Retinal pigment epithelial cell (primary cell): ENCODE measurements at regions not wholly inside any gene's neighbourhood (a gene's known extent, or its start where the extent isn't known, plus 50 kb on each side); places are given as distances from the start of the nearest gene placed in this dataset.

Experiments
- DNase-seq: peaks from one replicate; pipeline ENCODE4 v3.0.0-alpha.2; 2010; ENCODE audit warnings: low read depth
- H3K4me3 ChIP-seq: 2 replicates; pipeline ENCODE4 v1.5.1; 2011; ENCODE audit warnings: mild to moderate bottlenecking, low read length, control low read depth, moderate library complexity
- CTCF ChIP-seq: conservative IDR thresholded peaks from 2 replicates; pipeline ENCODE4 v1.5.1; 2011; ENCODE audit warnings: low read depth, low read length, control low read depth, inconsistent platforms

GRCh38 chr11:128216198-128216597, 371.2 kb downstream of the ETS1 start:
- no peak overlapping the region for H3K4me3 ChIP-seq
- no peak for DNase-seq
- TF ChIP-seq CTCF, result no peak

GRCh38 chr11:128215238-128215882, 372.0 kb downstream of the ETS1 start:
- no peak overlapping the region for H3K4me3 ChIP-seq
- no peak for TF ChIP-seq CTCF
- DNase-seq, result no peak

- no peak for DNase-seq
- H3K4me3 ChIP-seq, result no peak overlapping the region
- TF ChIP-seq CTCF, result no peak
These were observed 373.1 kb downstream of the ETS1 start for GRCh38 chr11:128214263-128214662.

GRCh38 chr11:128213461-128213860, 373.9 kb downstream of the ETS1 start:
- no peak for TF ChIP-seq CTCF
- H3K4me3 ChIP-seq, result no peak overlapping the region
- no peak for DNase-seq

- no peak for TF ChIP-seq CTCF
- no peak overlapping the region for H3K4me3 ChIP-seq
- DNase-seq, result no peak
These were observed 375.0 kb downstream of the ETS1 start for GRCh38 chr11:128212324-128212723.

GRCh38 chr11:128210148-128210940, 377.0 kb downstream of the ETS1 start:
- no peak for TF ChIP-seq CTCF
- peak; percentile 98 for DNase-seq
- no peak overlapping the region for H3K4me3 ChIP-seq

GRCh38 chr11:128209138-128209435, 378.3 kb downstream of the ETS1 start:
- no peak for DNase-seq
- no peak for TF ChIP-seq CTCF
- no peak overlapping the region for H3K4me3 ChIP-seq
